ENCODE measurements at regions not wholly inside any gene's neighbourhood (a gene's known extent, or its start where the extent isn't known, plus 50 kb on each side); places are given as distances from the start of the nearest gene placed in this dataset.

GRCh38 chr18:34075963-34076860 lies 148.5 kb downstream of the NOL4 start:
- no peak for DNase-seq (ENCODE audit: low spot score)

GRCh38 chr18:34061226-34061625 lies 163.5 kb downstream of the NOL4 start:
- no peak for DNase-seq (ENCODE audit: low spot score)

GRCh38 chr18:34055227-34055626 lies 169.5 kb downstream of the NOL4 start:
- no peak for DNase-seq (ENCODE audit: low spot score)

GRCh38 chr18:34050661-34051060 lies 174.1 kb downstream of the NOL4 start:
- no peak for DNase-seq (ENCODE audit: low spot score)

GRCh38 chr18:34049511-34049910 lies 175.2 kb downstream of the NOL4 start:
- DNase-seq (ENCODE audit: low spot score), result no peak

- DNase-seq (ENCODE audit: low spot score), result no peak
Observed at GRCh38 chr18:34048423-34048822, 176.3 kb downstream of the NOL4 start.

GRCh38 chr18:34042423-34043146 lies 182.1 kb downstream of the NOL4 start:
- no peak for DNase-seq (ENCODE audit: low spot score)

- DNase-seq (ENCODE audit: low spot score), result no peak
Observed at GRCh38 chr18:34039611-34040010, 185.1 kb downstream of the NOL4 start.

GRCh38 chr18:34039201-34039600 lies 185.5 kb downstream of the NOL4 start:
- DNase-seq (ENCODE audit: low spot score), result peak; percentile 22

GRCh38 chr18:34038086-34038485 lies 186.6 kb downstream of the NOL4 start:
- no peak for DNase-seq (ENCODE audit: low spot score)

- no peak for DNase-seq (ENCODE audit: low spot score)
Observed at GRCh38 chr18:34033968-34034367, 190.7 kb downstream of the NOL4 start.

- DNase-seq (ENCODE audit: low spot score), result no peak
Observed at GRCh38 chr18:34031810-34032209, 192.9 kb downstream of the NOL4 start.

GRCh38 chr18:34028324-34028723 lies 196.4 kb downstream of the NOL4 start:
- peak; percentile 2 for DNase-seq (ENCODE audit: low spot score)

GRCh38 chr18:34025191-34025801 lies 199.4 kb downstream of the NOL4 start:
- DNase-seq (ENCODE audit: low spot score), result no peak

- DNase-seq (ENCODE audit: low spot score), result no peak
Observed at GRCh38 chr18:34023471-34023870, 201.2 kb downstream of the NOL4 start.

GRCh38 chr18:34018336-34018735 lies 206.4 kb downstream of the NOL4 start:
- DNase-seq (ENCODE audit: low spot score), result no peak

GRCh38 chr18:34003687-34004086 lies 221.0 kb downstream of the NOL4 start:
- no peak for DNase-seq (ENCODE audit: low spot score)

- DNase-seq (ENCODE audit: low spot score), result no peak
Observed at GRCh38 chr18:34002130-34002529, 222.6 kb downstream of the NOL4 start.

GRCh38 chr18:34001376-34001775 lies 223.3 kb downstream of the NOL4 start:
- DNase-seq (ENCODE audit: low spot score), result no peak

GRCh38 chr18:33987206-33987605 lies 237.5 kb downstream of the NOL4 start:
- DNase-seq (ENCODE audit: low spot score), result no peak

- DNase-seq (ENCODE audit: low spot score), result no peak
Observed at GRCh38 chr18:33983126-33983525, 241.6 kb downstream of the NOL4 start.

GRCh38 chr18:33960417-33960816 lies 264.3 kb downstream of the NOL4 start:
- peak; percentile 1 for DNase-seq (ENCODE audit: low spot score)

GRCh38 chr18:33959609-33960008 lies 265.1 kb downstream of the NOL4 start:
- DNase-seq (ENCODE audit: low spot score), result no peak

All from LoVo (cell line).